Activated T-helper 1 cell treated with anti-CD3 and anti-CD28 coated beads, Interleukin-2, amount 50 U/mL, for 16 hours (primary cell): ENCODE measurements at regions not wholly inside any gene's neighbourhood (a gene's known extent, or its start where the extent isn't known, plus 50 kb on each side); places are given as distances from the start of the nearest gene placed in this dataset.

ENCODE experiments used
- DNase-seq, 2 donors: peaks; one replicate each; pipeline ENCODE4 v3.0.0-alpha.2; 2020; ENCODE audit warnings: low read depth in 1 of 2, low spot score in 1 of 2

- no peak for DNase-seq
These were observed 447.2 kb downstream of the MATN1 start for GRCh38 chr1:30275926-30276764.

DNA sequence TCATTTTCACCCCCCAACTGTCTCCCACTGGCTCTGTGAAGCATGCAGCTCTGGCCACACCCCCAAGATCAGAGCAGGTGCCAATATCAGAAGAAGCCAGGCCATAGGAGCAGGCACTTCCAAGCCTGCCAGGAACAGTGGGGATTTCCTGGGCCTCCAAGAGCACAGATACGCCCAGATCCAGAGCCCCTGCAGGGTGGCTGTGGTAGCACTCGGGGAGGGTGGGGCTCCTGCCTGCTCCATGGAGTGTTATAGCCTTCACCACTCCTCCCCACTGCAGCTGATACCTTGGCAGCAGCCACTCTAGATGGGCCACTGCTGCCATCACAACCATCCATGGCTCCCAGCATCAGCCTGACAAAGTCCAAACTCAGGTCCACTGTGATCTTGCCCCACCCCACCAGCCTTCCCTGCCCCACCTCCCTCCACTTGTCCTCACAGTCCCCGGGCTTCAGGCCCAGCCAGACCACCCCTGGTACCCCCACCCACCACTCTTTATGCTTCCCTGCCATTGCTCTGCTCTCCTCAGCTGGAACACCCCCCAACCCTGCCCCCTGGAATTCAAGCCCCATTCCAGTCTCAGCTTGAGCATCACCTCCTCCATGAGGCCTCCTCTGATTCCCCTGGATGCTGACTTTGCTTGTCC, 448.3 kb downstream of the MATN1 start:
- no peak for DNase-seq

- no peak for DNase-seq
These were observed 449.0 kb downstream of the MATN1 start for GRCh38 chr1:30274173-30274970.

DNA sequence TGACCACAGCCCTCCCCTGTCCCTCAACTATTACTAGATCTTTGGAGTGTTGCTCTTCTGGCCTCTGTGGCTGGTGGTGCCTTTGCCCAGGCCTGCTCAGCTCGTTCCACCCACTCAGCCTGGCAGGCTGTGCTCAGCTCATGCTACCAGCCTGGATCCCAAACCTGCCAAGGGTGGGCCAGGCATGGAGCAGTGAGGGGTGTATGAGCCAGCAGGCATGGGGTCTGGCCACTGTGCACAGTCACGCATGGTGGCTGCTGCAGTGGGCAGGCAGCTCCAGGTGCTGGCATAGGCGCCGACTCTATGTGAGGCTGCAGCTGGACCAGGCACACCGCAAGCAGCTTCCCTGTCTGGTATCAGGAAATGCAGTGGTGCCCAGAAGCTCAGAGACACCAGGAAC, 449.9 kb downstream of the MATN1 start:
- no peak for DNase-seq

- no peak for DNase-seq
These were observed 450.4 kb downstream of the MATN1 start for GRCh38 chr1:30273021-30273325.

- no peak for DNase-seq
These were observed 450.9 kb downstream of the MATN1 start for GRCh38 chr1:30272277-30273020.

GRCh38 chr1:30271401-30272276, 451.7 kb downstream of the MATN1 start:
- no peak for DNase-seq

DNA sequence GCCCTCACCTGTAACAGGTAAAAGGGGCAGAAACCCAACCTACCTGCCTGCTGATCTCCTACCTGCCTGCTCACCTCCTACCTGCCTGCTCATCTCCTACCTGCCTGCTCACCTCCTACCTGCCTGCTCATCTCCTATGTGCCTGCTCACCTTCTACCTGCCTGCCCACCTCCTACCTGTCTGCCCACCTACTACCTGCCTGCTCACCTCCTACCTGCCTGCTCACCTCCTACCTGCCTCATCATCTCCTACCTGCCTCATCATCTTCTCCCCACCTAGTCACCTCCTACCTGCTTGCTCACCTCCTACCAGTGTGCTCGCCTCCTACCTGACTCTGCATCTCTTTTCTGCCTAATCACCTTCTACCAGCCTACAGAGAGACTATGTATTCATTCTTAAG, 452.9 kb downstream of the MATN1 start:
- DNase-seq = no peak

DNA sequence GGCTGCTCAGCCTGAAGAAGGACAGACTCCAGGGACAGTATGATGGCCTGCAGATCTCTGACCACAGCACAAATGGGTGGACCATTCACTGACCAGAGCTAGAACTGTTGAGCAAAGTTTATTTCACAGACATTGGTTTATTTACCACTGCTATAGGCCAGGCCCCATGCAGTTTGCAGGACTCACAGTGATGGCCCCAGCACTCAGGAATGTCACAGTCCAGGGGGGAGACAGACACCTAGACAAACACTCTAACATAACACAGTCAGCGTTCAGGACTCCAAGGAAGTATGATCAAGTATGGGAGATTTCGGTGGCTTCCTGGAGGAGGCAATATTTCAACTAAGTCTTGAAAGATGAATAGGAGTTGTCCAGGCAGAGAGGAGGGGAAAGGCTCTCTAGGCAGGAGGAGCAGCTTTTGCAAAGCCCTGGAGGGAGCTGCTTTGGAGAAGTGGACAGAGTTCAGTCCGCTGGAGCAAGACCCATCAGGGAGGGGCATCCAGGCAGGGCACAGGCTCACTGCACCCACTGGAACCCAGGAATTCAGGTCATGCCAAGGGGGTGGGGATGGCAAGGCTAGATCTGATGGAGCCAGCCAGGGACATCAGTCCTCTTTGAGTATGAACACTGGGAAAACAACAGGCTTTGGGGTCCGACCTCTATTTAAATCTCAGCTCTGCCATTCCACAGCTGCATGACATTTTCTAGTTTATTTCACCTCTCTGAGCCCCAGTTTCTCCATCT, 454.3 kb downstream of the MATN1 start:
- DNase-seq = no peak

- no peak for DNase-seq
These were observed 455.5 kb downstream of the MATN1 start for GRCh38 chr1:30267856-30268255.

DNA sequence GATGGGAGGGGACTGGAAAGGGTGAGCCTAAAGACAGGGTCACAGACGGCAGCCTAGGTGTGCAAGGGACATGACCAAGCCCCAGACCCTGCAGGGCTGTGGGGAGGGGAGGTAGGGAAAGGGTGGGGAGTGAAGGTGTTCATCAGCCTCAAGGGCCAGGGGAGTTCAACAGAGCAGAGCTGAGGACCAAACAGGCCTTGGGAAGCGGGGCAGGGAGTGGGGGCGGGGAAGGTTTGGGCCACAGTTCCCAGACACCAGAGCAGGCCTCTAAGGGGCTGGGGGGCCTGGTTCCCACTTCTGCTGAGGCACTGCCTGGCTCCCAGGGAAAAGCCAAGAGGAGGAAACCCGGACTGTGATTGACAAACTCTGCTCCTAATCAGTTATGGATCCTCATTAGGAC, 456.3 kb downstream of the MATN1 start:
- no peak for DNase-seq

DNA sequence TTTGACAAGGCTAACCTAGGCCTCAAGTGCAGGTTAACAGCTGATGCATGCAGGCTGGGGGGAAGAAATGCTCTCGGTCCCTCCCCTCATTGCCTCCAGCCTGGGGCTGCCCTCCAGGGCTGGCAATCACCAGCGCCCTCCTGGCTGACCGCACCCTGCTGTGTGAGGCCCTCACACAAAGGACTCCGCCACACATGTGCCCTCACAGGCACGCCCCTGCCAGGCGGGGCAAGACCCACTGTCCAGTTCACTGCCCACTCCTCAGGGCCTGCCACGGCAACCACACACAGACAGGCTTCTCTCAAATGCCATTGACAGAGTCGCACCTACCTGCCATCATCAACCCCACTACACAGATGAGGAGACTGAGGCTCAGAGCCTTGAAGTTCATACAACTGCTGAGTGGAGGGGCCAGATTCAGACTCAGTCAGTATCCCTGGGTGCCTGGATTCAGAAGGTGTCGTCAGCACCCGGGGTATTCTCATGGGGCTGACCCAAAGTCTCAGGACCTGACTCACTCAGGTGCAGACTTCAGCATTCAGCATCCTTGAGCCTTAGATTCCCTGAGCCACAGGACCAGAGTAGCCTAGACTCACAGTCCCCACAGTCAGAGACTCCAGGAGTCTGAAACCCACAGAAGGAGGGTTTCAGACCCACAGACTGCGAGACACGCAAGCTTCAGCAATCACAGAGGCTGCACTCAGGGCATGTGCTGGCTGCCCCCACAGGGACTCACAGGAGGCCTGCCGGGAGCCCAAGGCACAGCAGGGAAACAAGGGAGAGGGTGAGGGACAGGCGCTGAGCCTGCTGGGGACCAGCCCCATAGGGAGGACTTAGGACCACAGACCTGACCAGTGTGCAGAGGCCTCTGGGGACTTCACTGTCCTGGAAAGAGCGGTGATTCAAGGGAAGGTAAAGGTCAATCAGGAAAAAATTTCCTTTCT, 458.0 kb downstream of the MATN1 start:
- DNase-seq = no peak

DNA sequence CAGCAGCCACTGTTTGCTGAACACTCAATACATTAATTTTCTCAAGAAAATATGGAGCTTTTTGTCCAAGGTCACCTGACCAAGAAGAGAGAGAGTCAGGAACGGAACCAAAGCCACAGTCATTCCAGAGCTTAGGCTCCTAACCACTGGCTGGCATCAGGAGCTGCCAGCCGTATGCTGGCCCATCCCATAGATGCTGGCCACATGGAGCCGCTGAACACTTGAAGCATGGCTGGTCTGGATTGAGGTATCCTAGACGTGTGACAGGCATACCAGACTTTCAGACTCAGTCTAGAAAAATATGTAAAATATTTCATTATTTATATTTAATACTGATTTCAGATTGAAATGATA, 458.7 kb downstream of the MATN1 start:
- no peak for DNase-seq

DNA sequence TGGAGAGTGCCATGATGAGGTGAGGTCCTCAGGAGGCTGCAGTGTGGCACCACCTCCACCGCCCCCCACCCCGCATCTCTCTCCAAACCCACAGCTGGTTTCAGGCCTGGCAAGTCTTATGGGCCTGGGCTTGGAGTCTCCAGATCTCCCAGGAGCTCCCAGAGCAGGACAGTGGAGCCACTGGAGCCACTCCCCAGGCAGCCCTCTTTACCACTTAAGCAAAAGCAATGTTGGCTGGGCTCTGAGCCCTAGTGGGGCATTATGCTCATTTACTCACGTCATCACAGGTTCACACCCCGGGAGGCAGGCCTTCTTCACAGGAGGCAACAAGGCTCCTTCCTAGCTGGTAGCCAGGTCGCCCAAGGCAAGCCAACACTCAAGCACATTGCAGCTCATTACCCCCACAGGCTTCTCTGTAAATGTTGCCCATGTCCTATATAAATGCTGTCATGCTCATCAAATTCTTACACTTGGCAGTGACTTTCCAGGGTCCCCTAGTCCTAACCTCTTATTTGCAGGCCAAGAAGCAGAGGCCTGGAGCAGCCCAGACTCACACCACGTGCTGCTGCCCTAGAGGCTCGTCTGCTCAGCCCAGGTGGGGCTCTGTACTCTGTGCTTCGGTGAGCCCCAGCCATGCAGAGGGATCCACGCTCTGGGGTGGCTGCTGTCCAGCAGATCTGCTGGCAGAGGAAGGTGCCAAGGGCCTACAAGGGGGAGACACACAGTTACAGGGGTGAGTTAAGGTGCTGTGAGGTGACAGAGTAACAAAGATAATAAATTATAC, 459.3 kb downstream of the MATN1 start:
- no peak for DNase-seq

GRCh38 chr1:30263405-30263804, 460.0 kb downstream of the MATN1 start:
- no peak for DNase-seq

GRCh38 chr1:30262158-30262557, 461.2 kb downstream of the MATN1 start:
- DNase-seq = no peak

DNA sequence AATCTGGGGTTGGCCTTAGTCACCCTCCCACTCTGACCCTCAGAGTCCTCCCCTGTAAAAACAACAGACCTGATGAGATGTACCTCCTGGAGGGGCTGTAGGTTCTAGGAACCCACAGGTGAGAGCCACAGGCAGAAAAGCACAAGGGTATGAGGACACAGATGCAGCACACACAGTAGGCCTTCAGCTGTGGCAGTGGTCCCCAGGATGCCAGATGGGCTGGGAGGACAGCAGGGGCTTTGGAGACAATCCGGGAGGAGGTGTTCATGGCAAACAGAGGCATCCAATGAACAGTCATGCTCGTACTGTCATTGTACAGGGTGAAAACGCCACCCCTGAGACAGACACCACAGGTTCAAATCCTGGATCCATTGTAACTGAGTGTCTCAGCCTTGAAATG, 463.1 kb downstream of the MATN1 start:
- no peak for DNase-seq

GRCh38 chr1:30259631-30260030, 463.8 kb downstream of the MATN1 start:
- no peak for DNase-seq
